ENCODE measurements at regions not wholly inside any gene's neighbourhood (a gene's known extent, or its start where the extent isn't known, plus 50 kb on each side); places are given as distances from the start of the nearest gene placed in this dataset.

- H3K4me3 Mint-ChIP-seq, result no peak overlapping the region
- no peaks in the 10 kb centered on the region for H3K36me3 Mint-ChIP-seq
- no peaks in the 10 kb centered on the region for H3K4me1 Mint-ChIP-seq (ENCODE audit: low read depth)
- peaks cover 7% of the 10 kb centered on the region for H3K9me3 Mint-ChIP-seq
- DNase-seq, result no peak
- H3K27ac Mint-ChIP-seq, result no peak overlapping the region
- intact Hi-C loops (cut with micrococcal nuclease), result no loop called here
- ChIA-PET CTCF (no interaction called here), POLR2A (no interaction called here)
- peaks cover 27% of the 10 kb centered on the region for H3K27me3 Mint-ChIP-seq
Measured at GRCh38 chr10:78614267-78614666, 454.5 kb upstream of the ZMIZ1 start.

GRCh38 chr10:78614744-78615143, 454.0 kb upstream of the ZMIZ1 start:
- intact Hi-C loops (cut with micrococcal nuclease), result no loop called here
- peaks cover 27% of the 10 kb centered on the region for H3K27me3 Mint-ChIP-seq
- POLR2A ChIA-PET, result no interaction called here
- H3K27ac Mint-ChIP-seq, result no peak overlapping the region
- H3K9me3 Mint-ChIP-seq, result peaks cover 4% of the 10 kb centered on the region
- no peak overlapping the region for H3K4me3 Mint-ChIP-seq
- no peak for DNase-seq
- CTCF ChIA-PET, result no interaction called here
- H3K36me3 Mint-ChIP-seq, result no peaks in the 10 kb centered on the region
- no peaks in the 10 kb centered on the region for H3K4me1 Mint-ChIP-seq (ENCODE audit: low read depth)

DNA sequence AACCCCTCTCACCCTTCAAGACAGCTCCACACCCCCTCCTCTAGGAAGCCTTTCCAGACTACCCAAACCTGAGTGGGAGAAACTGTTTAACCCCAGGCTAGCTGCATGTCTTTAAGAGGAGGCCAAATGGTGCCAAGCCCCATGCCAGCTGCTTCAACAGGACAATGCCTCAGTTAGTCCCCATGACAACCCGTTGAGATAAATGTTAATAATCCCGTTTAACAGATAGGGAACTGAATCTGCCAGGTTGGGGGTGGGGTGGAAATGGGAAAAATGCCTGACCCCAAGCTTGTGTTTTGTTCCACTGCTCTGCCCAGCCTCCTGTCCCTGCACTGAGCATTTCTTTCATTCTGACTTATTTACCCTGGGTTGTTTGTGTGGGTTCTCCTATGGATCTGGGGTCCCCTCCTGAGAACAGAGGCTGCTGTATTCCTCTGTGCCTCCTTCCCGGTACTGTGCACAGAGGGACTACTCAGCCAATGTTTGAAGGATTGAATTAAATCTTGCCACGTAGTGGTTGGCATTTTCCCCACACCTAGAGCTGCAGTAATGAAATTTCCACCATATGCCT, 452.6 kb upstream of the ZMIZ1 start:
- ChIA-PET POLR2A (no interaction called here), CTCF (no interaction called here)
- Mint-ChIP-seq H3K4me1 (ENCODE audit: low read depth) (no peaks in the 10 kb centered on the region), H3K4me3 (no peak overlapping the region), H3K27ac (no peak overlapping the region), H3K9me3 (no peaks in the 10 kb centered on the region), H3K36me3 (no peaks in the 10 kb centered on the region), H3K27me3 (peaks cover 18% of the 10 kb centered on the region)
- DNase-seq, result no peak
- intact Hi-C loops (cut with micrococcal nuclease), result no loop called here

- Mint-ChIP-seq H3K27me3 (peaks cover 11% of the 10 kb centered on the region), H3K4me3 (no peak overlapping the region), H3K4me1 (ENCODE audit: low read depth) (no peaks in the 10 kb centered on the region), H3K36me3 (no peaks in the 10 kb centered on the region), H3K27ac (no peak overlapping the region), H3K9me3 (no peaks in the 10 kb centered on the region)
- ChIA-PET POLR2A (no interaction called here), CTCF (no interaction called here)
- DNase-seq, result no peak
- intact Hi-C loops (cut with micrococcal nuclease), result no loop called here
Measured at GRCh38 chr10:78617115-78617514, 451.7 kb upstream of the ZMIZ1 start.

DNA sequence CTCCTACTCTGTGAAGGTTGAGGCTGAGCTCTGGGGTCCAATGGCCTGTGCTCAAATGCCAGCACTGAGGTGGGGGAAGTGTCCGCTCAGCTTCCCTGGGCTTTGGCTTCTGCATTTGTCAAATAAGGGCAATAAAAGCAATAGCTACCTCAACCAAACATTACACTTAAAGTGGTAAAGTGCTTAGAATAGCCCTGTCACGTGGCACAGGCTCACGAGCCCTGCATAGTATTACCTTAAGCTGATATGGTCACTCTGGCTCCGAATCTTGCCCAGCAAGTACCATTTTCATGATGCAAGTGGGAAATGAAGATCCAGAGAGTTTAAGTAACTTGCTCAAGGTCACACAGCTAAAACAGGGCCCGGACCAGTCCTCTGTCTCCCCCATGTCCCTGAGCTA, 451.1 kb upstream of the ZMIZ1 start:
- no peaks in the 10 kb centered on the region for H3K36me3 Mint-ChIP-seq

DNA sequence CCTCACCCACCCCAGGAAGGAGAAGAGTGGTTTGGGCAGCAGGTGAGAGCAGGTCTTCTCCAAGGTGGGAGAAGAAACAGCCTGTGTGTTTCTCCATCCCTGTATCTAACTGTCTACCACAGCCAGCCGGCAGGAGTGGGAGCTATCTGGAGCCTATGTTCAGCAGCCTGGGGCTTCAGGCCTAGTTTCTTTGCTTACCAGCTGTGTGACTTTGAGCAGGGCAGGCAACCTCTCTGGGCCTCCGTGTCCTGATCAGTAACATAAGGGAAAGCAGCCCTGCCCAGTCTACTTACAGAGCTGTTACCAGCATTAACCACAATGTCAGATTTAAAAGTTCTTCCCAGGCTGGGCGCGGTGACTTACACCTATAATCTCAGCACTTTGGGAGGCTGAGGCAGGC, 450.7 kb upstream of the ZMIZ1 start:
- CTCF ChIA-PET, result no interaction called here

More for the DNA sequence above, 451.1 kb upstream of the ZMIZ1 start:
- POLR2A ChIA-PET, result no interaction called here
- intact Hi-C loops (cut with micrococcal nuclease), result no loop called here
- H3K4me3 Mint-ChIP-seq, result no peak overlapping the region
- H3K27ac Mint-ChIP-seq, result no peak overlapping the region
- CTCF ChIA-PET, result no interaction called here
- no peaks in the 10 kb centered on the region for H3K4me1 Mint-ChIP-seq (ENCODE audit: low read depth)
- peaks cover 6% of the 10 kb centered on the region for H3K27me3 Mint-ChIP-seq
- no peak for DNase-seq
- no peaks in the 10 kb centered on the region for H3K9me3 Mint-ChIP-seq

DNA sequence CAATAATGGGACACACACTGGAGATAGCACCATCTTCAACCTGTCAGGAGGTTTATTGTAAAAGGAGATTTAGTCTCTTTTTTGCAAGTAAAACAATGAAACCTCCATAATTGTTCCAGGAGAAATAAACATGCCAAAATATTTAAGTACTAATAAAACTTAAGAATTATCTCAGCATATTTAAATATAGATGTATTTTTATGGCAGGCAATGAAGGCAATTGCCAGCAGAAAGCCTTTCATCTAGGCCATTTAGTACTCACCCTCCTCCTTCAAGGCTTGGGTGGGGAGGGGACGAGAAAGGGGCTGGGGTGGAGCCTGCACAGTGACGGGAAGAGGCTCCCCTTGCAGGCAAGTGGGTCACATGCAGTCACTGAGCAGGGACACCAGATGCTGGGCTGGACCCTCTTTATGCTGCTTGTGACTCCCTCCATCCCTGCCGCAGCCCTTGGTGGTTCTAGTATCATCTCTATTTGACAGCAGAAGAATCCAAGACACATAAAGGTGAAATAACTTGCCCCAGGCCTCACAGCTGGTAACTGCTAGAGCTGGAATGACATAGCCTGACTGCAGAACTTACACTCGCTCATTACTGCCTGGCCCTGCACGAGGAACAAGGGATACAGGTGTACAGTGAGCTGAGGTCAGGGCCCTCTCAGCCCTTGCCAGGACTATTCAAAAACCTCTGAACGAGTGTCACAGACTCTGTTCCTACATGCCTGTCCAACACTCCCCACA, 449.5 kb upstream of the ZMIZ1 start:
- Mint-ChIP-seq H3K4me1 (ENCODE audit: low read depth) (peaks cover 3% of the 10 kb centered on the region), H3K4me3 (no peak overlapping the region), H3K27ac (no peak overlapping the region), H3K9me3 (no peaks in the 10 kb centered on the region), H3K36me3 (no peaks in the 10 kb centered on the region), H3K27me3 (peaks cover 6% of the 10 kb centered on the region)
- DNase-seq, result no peak
- intact Hi-C loops (cut with micrococcal nuclease), result no loop called here
- POLR2A ChIA-PET, result no interaction called here
- CTCF ChIA-PET, result no interaction called here

More for the DNA sequence above, 450.7 kb upstream of the ZMIZ1 start:
- Mint-ChIP-seq H3K9me3 (no peaks in the 10 kb centered on the region), H3K36me3 (no peaks in the 10 kb centered on the region), H3K27me3 (peaks cover 6% of the 10 kb centered on the region), H3K4me3 (no peak overlapping the region), H3K4me1 (ENCODE audit: low read depth) (no peaks in the 10 kb centered on the region), H3K27ac (no peak overlapping the region)
- intact Hi-C loops (cut with micrococcal nuclease), result no loop called here
- POLR2A ChIA-PET, result no interaction called here
- no peak for DNase-seq

GRCh38 chr10:78619896-78620295, 448.9 kb upstream of the ZMIZ1 start:
- DNase-seq, result no peak
- Mint-ChIP-seq H3K4me1 (ENCODE audit: low read depth) (peaks cover 3% of the 10 kb centered on the region), H3K27me3 (peaks cover 9% of the 10 kb centered on the region), H3K4me3 (no peak overlapping the region), H3K36me3 (no peaks in the 10 kb centered on the region), H3K27ac (no peak overlapping the region), H3K9me3 (no peaks in the 10 kb centered on the region)
- ChIA-PET POLR2A (no interaction called here), CTCF (no interaction called here)
- intact Hi-C loops (cut with micrococcal nuclease), result no loop called here

- H3K36me3 Mint-ChIP-seq, result no peaks in the 10 kb centered on the region
- no peaks in the 10 kb centered on the region for H3K9me3 Mint-ChIP-seq
- ChIA-PET CTCF (no interaction called here), POLR2A (no interaction called here)
- no peak overlapping the region for H3K4me3 Mint-ChIP-seq
- H3K27me3 Mint-ChIP-seq, result peaks cover 5% of the 10 kb centered on the region
- H3K4me1 Mint-ChIP-seq (ENCODE audit: low read depth), result peaks cover 3% of the 10 kb centered on the region
- intact Hi-C loops (cut with micrococcal nuclease), result no loop called here
- DNase-seq, result no peak
- H3K27ac Mint-ChIP-seq, result no peak overlapping the region
Measured at GRCh38 chr10:78620985-78621799, 447.6 kb upstream of the ZMIZ1 start.

GRCh38 chr10:78623578-78624215, 445.1 kb upstream of the ZMIZ1 start:
- ChIA-PET CTCF (no interaction called here), POLR2A (no interaction called here)
- Mint-ChIP-seq H3K4me3 (no peak overlapping the region), H3K4me1 (ENCODE audit: low read depth) (peaks cover 3% of the 10 kb centered on the region), H3K36me3 (no peaks in the 10 kb centered on the region), H3K27me3 (peaks cover 5% of the 10 kb centered on the region), H3K27ac (no peak overlapping the region), H3K9me3 (no peaks in the 10 kb centered on the region)
- intact Hi-C loops (cut with micrococcal nuclease), result loop anchor here (1.0 kb wide), 1 partner anchor 44 kb away; no protein-coding TSS in a partner anchor
- peak; percentile 16 for DNase-seq

DNA sequence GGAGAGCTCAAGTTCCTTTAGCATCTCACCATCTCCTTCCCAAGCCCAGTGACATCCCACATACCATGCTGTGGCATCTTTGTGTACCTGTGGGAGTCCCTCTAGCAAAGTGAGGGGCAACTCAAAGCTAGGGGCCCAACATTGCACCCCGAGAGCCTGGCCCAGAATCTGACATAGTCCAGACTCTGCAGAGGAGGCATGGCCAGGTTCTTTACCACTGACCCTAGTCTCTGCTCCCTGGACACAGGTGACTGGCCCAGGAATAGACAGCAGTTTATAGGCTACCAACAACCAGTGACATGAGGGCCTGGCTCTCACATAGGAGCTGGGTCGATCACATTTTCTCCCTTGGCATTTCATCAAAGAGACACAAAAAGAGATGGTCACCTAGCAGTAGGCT, 444.0 kb upstream of the ZMIZ1 start:
- no peaks in the 10 kb centered on the region for H3K36me3 Mint-ChIP-seq
- ChIA-PET POLR2A (no interaction called here), CTCF (no interaction called here)
- intact Hi-C loops (cut with micrococcal nuclease), result loop anchor here (1.0 kb wide), 1 partner anchor 45 kb away; no protein-coding TSS in a partner anchor
- no peak overlapping the region for H3K27ac Mint-ChIP-seq
- no peak for DNase-seq
- no peak overlapping the region for H3K4me3 Mint-ChIP-seq
- no peaks in the 10 kb centered on the region for H3K9me3 Mint-ChIP-seq
- peaks cover 3% of the 10 kb centered on the region for H3K4me1 Mint-ChIP-seq (ENCODE audit: low read depth)
- peaks cover 5% of the 10 kb centered on the region for H3K27me3 Mint-ChIP-seq

GRCh38 chr10:78626471-78626870, 442.3 kb upstream of the ZMIZ1 start:
- intact Hi-C loops (cut with micrococcal nuclease), result no loop called here
- Mint-ChIP-seq H3K4me1 (ENCODE audit: low read depth) (peaks cover 7% of the 10 kb centered on the region), H3K9me3 (no peaks in the 10 kb centered on the region), H3K36me3 (no peaks in the 10 kb centered on the region), H3K27ac (no peak overlapping the region), H3K27me3 (peaks cover 5% of the 10 kb centered on the region), H3K4me3 (no peak overlapping the region)
- POLR2A ChIA-PET, result no interaction called here
- CTCF ChIA-PET, result interaction anchor here (1.2 kb wide), 1 partner anchor 31 kb away, joined by 4 read pairs; no protein-coding TSS in a partner anchor
- DNase-seq, result no peak
